ENCODE measurements at regions not wholly inside any gene's neighbourhood (a gene's known extent, or its start where the extent isn't known, plus 50 kb on each side); places are given as distances from the start of the nearest gene placed in this dataset.

GRCh38 chr13:109371066-109371465 lies 415.3 kb downstream of the IRS2 start:
- no peaks in the 10 kb centered on the region for H3K4me1 ChIP-seq (ENCODE audit: control insufficient read depth in 1 of 2, extremely low read depth in 1 of 2, insufficient read depth in 2 of 2, low read length in 2 of 2)
- ChIA-PET POLR2A (no interaction called here), CTCF (no interaction called here)
- no peak overlapping the region for H3K27ac ChIP-seq (ENCODE audit: low read length)
- no peaks in the 10 kb centered on the region for H3K36me3 ChIP-seq (ENCODE audit: control insufficient read depth in 2 of 2, extremely low read depth in 1 of 2, insufficient read depth in 1 of 2, low read length in 1 of 2)
- peaks cover 0 to 3% of the 10 kb centered on the region in 2 experiments for H3K27me3 ChIP-seq (replicated peaks in 1 of 2; ENCODE audit: control insufficient read depth in 2 of 2, extremely low read depth in 1 of 2, insufficient read depth in 2 of 2, low read length in 1 of 2)
- peaks cover 0 to under 1% (median 0%) of the 10 kb centered on the region in 3 donors for H3K9me3 Mint-ChIP-seq
- H3K27me3 Mint-ChIP-seq: peaks cover 6 to 8% of the 10 kb centered on the region in 2 donors
- 78% methylated on average over 6 of the region's 8 CpGs for whole genome bisulfite sequencing (ENCODE audit: insufficient coverage)
- no peak overlapping the region for H3K4me3 ChIP-seq (ENCODE audit: control insufficient read depth in 1 of 2, extremely low read depth in 1 of 2, low read length in 1 of 2)
- no peak for DNase-seq
- H3K36me3 Mint-ChIP-seq: no peaks in the 10 kb centered on the region
- H3K9me3 ChIP-seq: no peaks in the 10 kb centered on the region
- H3K4me3 Mint-ChIP-seq: no peak overlapping the region
- H3K4me1 Mint-ChIP-seq: no peaks in the 10 kb centered on the region
- ATAC-seq (replicated peaks in 1 of 4): no peak
- no peak overlapping the region for H3K27ac Mint-ChIP-seq

GRCh38 chr13:109370496-109370895 lies 415.9 kb downstream of the IRS2 start:
- Mint-ChIP-seq H3K27me3 (peaks cover 6 to 8% of the 10 kb centered on the region in 2 donors), H3K4me1 (no peaks in the 10 kb centered on the region), H3K4me3 (no peak overlapping the region), H3K9me3 (peaks cover 0 to 3% (median 0%) of the 10 kb centered on the region in 3 donors), H3K27ac (no peak overlapping the region), H3K36me3 (no peaks in the 10 kb centered on the region)
- Histone ChIP-seq H3K27me3 (replicated peaks in 1 of 2; ENCODE audit: control insufficient read depth in 2 of 2, extremely low read depth in 1 of 2, insufficient read depth in 2 of 2, low read length in 1 of 2) (peaks cover 0 to 3% of the 10 kb centered on the region in 2 experiments), H3K4me3 (ENCODE audit: control insufficient read depth in 1 of 2, extremely low read depth in 1 of 2, low read length in 1 of 2) (no peak overlapping the region), H3K4me1 (ENCODE audit: control insufficient read depth in 1 of 2, extremely low read depth in 1 of 2, insufficient read depth in 2 of 2, low read length in 2 of 2) (no peaks in the 10 kb centered on the region), H3K27ac (ENCODE audit: low read length) (no peak overlapping the region), H3K9me3 (no peaks in the 10 kb centered on the region), H3K36me3 (ENCODE audit: control insufficient read depth in 2 of 2, extremely low read depth in 1 of 2, insufficient read depth in 1 of 2, low read length in 1 of 2) (no peaks in the 10 kb centered on the region)
- WGBS (ENCODE audit: insufficient coverage): 87% methylated on average over 10 of the region's 10 CpGs
- ChIA-PET CTCF (no interaction called here), POLR2A (no interaction called here)
- ATAC-seq (replicated peaks in 1 of 4) (no peak), DNase-seq (no peak)

DNA sequence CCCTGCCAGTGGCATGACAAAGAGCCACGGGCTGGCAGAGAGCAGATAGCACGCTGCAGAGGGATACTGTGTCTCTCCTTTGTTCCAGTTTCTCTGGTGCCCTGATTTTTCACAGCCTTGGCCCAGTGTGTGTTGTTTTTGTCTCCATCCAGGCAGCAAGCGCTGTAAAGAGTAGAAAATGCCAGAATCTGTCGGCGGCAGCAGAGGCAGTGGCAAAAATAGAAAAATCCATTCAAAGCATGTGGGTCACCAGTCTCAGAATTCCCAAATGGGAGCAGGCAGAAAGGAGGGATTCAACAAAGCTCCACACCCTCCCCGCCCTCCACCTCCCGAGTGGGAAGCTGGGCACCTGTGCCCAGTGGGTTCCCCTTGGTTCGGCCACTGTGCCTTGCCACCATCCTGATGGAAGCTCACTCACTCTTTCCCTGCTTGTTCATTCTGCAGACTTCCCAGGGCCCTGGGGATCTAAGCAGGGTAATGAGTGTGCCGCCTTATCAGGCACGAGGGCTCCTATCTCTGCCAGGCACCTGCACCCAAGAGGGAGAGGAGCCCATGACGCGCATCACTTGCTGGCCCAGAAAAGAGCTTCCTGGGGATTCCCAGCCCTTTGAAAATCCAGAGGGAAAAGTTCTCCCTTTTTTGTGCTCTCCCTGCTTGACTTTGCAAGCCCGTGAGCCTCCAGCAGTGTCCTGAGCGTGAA lies 416.9 kb downstream of the IRS2 start:
- CTCF ChIA-PET: no interaction called here

GRCh38 chr13:109368230-109368629 lies 418.2 kb downstream of the IRS2 start:
- no peak overlapping the region for H3K27ac ChIP-seq (ENCODE audit: low read length)
- H3K9me3 ChIP-seq: no peaks in the 10 kb centered on the region
- ChIA-PET POLR2A (no interaction called here), CTCF (no interaction called here)
- no peaks in the 10 kb centered on the region for H3K36me3 ChIP-seq (ENCODE audit: control insufficient read depth in 2 of 2, extremely low read depth in 1 of 2, insufficient read depth in 1 of 2, low read length in 1 of 2)
- Mint-ChIP-seq H3K27me3 (peaks cover 2 to 12% of the 10 kb centered on the region in 2 donors), H3K4me3 (no peak overlapping the region), H3K36me3 (no peaks in the 10 kb centered on the region), H3K9me3 (peaks cover 0 to 3% (median 0%) of the 10 kb centered on the region in 3 donors), H3K27ac (no peak overlapping the region), H3K4me1 (no peaks in the 10 kb centered on the region)
- no peak for DNase-seq
- H3K27me3 ChIP-seq (replicated peaks in 1 of 2; ENCODE audit: control insufficient read depth in 2 of 2, extremely low read depth in 1 of 2, insufficient read depth in 2 of 2, low read length in 1 of 2): peaks cover 0 to 3% of the 10 kb centered on the region in 2 experiments
- WGBS (ENCODE audit: insufficient coverage): no CpG with 5 or more reads among the region's 4 CpGs
- H3K4me1 ChIP-seq (ENCODE audit: control insufficient read depth in 1 of 2, extremely low read depth in 1 of 2, insufficient read depth in 2 of 2, low read length in 2 of 2): no peaks in the 10 kb centered on the region
- ATAC-seq (replicated peaks in 1 of 4): no peak
- H3K4me3 ChIP-seq (ENCODE audit: control insufficient read depth in 1 of 2, extremely low read depth in 1 of 2, low read length in 1 of 2): no peak overlapping the region

More for the DNA sequence above, 416.9 kb downstream of the IRS2 start:
- Mint-ChIP-seq H3K9me3 (peaks cover 0 to 3% (median 0%) of the 10 kb centered on the region in 3 donors), H3K4me3 (no peak overlapping the region), H3K27me3 (peaks cover 2 to 11% of the 10 kb centered on the region in 2 donors), H3K36me3 (no peaks in the 10 kb centered on the region), H3K27ac (no peak overlapping the region), H3K4me1 (no peaks in the 10 kb centered on the region)
- Histone ChIP-seq H3K36me3 (ENCODE audit: control insufficient read depth in 2 of 2, extremely low read depth in 1 of 2, insufficient read depth in 1 of 2, low read length in 1 of 2) (no peaks in the 10 kb centered on the region), H3K4me1 (ENCODE audit: control insufficient read depth in 1 of 2, extremely low read depth in 1 of 2, insufficient read depth in 2 of 2, low read length in 2 of 2) (no peaks in the 10 kb centered on the region), H3K27ac (ENCODE audit: low read length) (no peak overlapping the region), H3K27me3 (replicated peaks in 1 of 2; ENCODE audit: control insufficient read depth in 2 of 2, extremely low read depth in 1 of 2, insufficient read depth in 2 of 2, low read length in 1 of 2) (peaks cover 0 to 3% of the 10 kb centered on the region in 2 experiments), H3K9me3 (no peaks in the 10 kb centered on the region), H3K4me3 (ENCODE audit: control insufficient read depth in 1 of 2, extremely low read depth in 1 of 2, low read length in 1 of 2) (no peak overlapping the region)
- POLR2A ChIA-PET: no interaction called here
- DNase-seq (no peak), ATAC-seq (replicated peaks in 1 of 4) (no peak)
- 80% methylated on average over 11 of the region's 14 CpGs for WGBS (ENCODE audit: insufficient coverage)

GRCh38 chr13:109366525-109366924 lies 419.9 kb downstream of the IRS2 start:
- no peaks in the 10 kb centered on the region for H3K9me3 ChIP-seq
- H3K4me1 ChIP-seq (ENCODE audit: control insufficient read depth in 1 of 2, extremely low read depth in 1 of 2, insufficient read depth in 2 of 2, low read length in 2 of 2): no peaks in the 10 kb centered on the region
- H3K4me3 Mint-ChIP-seq: no peak overlapping the region
- no peaks in the 10 kb centered on the region for H3K4me1 Mint-ChIP-seq
- no peak for DNase-seq
- H3K27me3 ChIP-seq (replicated peaks in 1 of 2; ENCODE audit: control insufficient read depth in 2 of 2, extremely low read depth in 1 of 2, insufficient read depth in 2 of 2, low read length in 1 of 2): peaks cover 0 to 3% of the 10 kb centered on the region in 2 experiments
- no peak for ATAC-seq (replicated peaks in 1 of 4)
- no peak overlapping the region for H3K27ac Mint-ChIP-seq
- H3K27ac ChIP-seq (ENCODE audit: low read length): no peak overlapping the region
- H3K27me3 Mint-ChIP-seq: peaks cover 2 to 7% of the 10 kb centered on the region in 2 donors
- no peaks in the 10 kb centered on the region for H3K36me3 Mint-ChIP-seq
- H3K4me3 ChIP-seq (ENCODE audit: control insufficient read depth in 1 of 2, extremely low read depth in 1 of 2, low read length in 1 of 2): no peak overlapping the region
- H3K9me3 Mint-ChIP-seq: peaks cover 0 to 3% (median 0%) of the 10 kb centered on the region in 3 donors
- POLR2A ChIA-PET: no interaction called here
- no peaks in the 10 kb centered on the region for H3K36me3 ChIP-seq (ENCODE audit: control insufficient read depth in 2 of 2, extremely low read depth in 1 of 2, insufficient read depth in 1 of 2, low read length in 1 of 2)
- no CpG with 5 or more reads among the region's 2 CpGs for WGBS (ENCODE audit: insufficient coverage)
- CTCF ChIA-PET: no interaction called here

- no peaks in the 10 kb centered on the region for H3K36me3 Mint-ChIP-seq
- H3K27me3 Mint-ChIP-seq: peaks cover 2 to 7% of the 10 kb centered on the region in 2 donors
- no peaks in the 10 kb centered on the region for H3K4me1 Mint-ChIP-seq
- CTCF ChIA-PET: no interaction called here
- no peak for ATAC-seq (replicated peaks in 1 of 4)
- peaks cover 0 to 3% (median 0%) of the 10 kb centered on the region in 3 donors for H3K9me3 Mint-ChIP-seq
- DNase-seq: no peak
- Histone ChIP-seq H3K27me3 (replicated peaks in 1 of 2; ENCODE audit: control insufficient read depth in 2 of 2, extremely low read depth in 1 of 2, insufficient read depth in 2 of 2, low read length in 1 of 2) (peaks cover 0 to 3% of the 10 kb centered on the region in 2 experiments), H3K9me3 (no peaks in the 10 kb centered on the region), H3K4me3 (ENCODE audit: control insufficient read depth in 1 of 2, extremely low read depth in 1 of 2, low read length in 1 of 2) (no peak overlapping the region), H3K36me3 (ENCODE audit: control insufficient read depth in 2 of 2, extremely low read depth in 1 of 2, insufficient read depth in 1 of 2, low read length in 1 of 2) (no peaks in the 10 kb centered on the region), H3K4me1 (ENCODE audit: control insufficient read depth in 1 of 2, extremely low read depth in 1 of 2, insufficient read depth in 2 of 2, low read length in 2 of 2) (no peaks in the 10 kb centered on the region), H3K27ac (ENCODE audit: low read length) (no peak overlapping the region)
- POLR2A ChIA-PET: no interaction called here
- no peak overlapping the region for H3K4me3 Mint-ChIP-seq
- no peak overlapping the region for H3K27ac Mint-ChIP-seq
- WGBS (ENCODE audit: insufficient coverage): no CpG with 5 or more reads among the region's 6 CpGs
Measured at GRCh38 chr13:109363431-109363830, 423.0 kb downstream of the IRS2 start.
